Stimulated activated CD4-positive, alpha-beta T cell treated with anti-CD3 and anti-CD28 coated beads, Interleukin-4, amount 100 ng/mL, for 1 hour (primary cell): ENCODE measurements at regions not wholly inside any gene's neighbourhood (a gene's known extent, or its start where the extent isn't known, plus 50 kb on each side); places are given as distances from the start of the nearest gene placed in this dataset.

Experiments used
- DNase-seq: peaks from one replicate; pipeline ENCODE4 v3.0.0-alpha.2; 2020

DNA sequence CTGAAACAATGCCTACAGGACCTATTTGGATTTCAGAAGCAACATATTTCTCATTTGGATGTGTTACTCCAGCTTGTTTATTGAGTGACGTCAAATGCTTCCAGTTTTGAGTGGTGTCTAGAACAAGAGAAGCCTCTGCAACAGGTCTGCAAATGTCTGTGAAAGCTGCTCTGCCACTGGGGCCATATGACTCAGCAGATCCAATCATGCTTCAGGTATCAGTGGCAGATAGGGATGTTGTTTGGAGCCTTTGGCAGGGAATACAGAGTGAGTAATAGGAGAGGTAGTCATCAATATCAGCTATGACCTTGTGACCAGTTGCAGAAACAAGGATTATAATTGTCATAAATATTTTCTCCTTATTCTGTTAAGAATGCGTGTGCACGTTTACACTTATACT, 141.1 kb upstream of the ZXDA start:
- no peak for DNase-seq

DNA sequence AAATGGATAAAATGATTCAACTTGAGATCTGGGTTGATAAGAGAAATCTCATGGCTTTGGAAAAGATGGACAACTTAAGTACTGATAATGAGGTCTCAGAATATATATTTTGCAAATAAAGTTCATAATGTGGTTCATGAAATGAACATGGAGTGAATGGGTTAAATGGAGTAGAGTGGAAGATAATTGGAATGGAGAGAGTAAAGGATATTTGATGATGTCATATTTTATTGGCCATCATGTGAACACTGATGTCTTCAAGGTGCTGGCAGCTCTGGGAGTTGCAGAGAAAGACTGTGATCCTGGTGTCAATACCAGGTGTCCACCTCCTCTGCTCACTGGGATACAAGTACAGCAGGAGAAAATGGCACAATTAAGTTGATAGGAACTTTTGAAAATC, 133.9 kb upstream of the ZXDA start:
- DNase-seq: no peak

DNA sequence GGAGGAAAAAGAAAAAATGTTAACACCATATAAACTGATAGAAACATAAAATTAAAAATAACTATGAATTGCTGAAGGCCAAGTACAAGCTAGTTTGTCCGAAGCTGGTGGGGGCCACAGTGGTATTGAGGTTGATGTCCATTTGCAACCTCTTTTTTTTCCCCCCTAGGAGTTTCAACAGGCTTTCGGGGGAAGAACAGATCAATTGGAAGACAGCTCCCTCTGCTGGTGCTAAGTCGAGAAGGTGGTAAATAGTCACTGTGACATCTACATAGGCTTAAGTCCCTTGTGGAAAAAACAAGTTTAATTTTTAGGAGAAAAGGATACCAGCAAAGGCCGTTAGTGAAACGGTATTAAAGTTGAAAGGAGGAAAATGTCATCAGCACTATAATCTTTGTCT, 115.7 kb upstream of the ZXDA start:
- peak; percentile 6 for DNase-seq

GRCh38 chrX:57985951-57986350, 75.7 kb upstream of the ZXDA start:
- DNase-seq: no peak

DNA sequence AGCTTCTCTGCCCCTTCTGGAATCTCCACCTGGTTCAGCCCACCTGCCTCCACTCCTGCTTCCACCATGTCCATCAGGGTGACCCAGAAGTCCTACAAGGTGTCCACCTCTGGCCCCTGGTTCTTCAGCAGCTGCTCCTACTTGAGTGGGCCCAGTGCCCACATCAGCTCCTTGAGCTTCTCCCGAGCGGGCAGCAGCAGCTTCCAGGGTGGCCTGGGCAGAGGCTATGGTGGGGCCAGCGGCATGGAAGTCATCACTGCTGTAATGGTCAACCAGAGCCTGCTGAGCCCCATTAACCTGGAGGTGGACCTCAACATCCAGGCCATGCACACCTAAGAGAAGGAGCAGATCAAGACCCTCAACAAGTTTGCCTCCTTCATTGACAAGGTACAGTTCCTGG, 74.4 kb upstream of the ZXDA start:
- DNase-seq: no peak

GRCh38 chrX:57977992-57978391, 67.7 kb upstream of the ZXDA start:
- DNase-seq: no peak

- DNase-seq: no peak
Measured at GRCh38 chrX:57964975-57965374, 54.7 kb upstream of the ZXDA start.
